ENCODE measurements at regions not wholly inside any gene's neighbourhood (a gene's known extent, or its start where the extent isn't known, plus 50 kb on each side); places are given as distances from the start of the nearest gene placed in this dataset.

- Histone ChIP-seq H3K4me2 (ENCODE audit: low read length) (no peak overlapping the region), H3K9me2 (ENCODE audit: low read depth, low read length) (no peaks in the 10 kb centered on the region), H3K9me3 (ENCODE audit: low read length) (peaks cover 8% of the 10 kb centered on the region), H3K4me3 (ENCODE audit: low read depth, low read length, poor library complexity, severe bottlenecking) (no peak overlapping the region), H3K36me3 (ENCODE audit: insufficient read depth, low read length) (no peaks in the 10 kb centered on the region), H3K27ac (ENCODE audit: low read depth, low read length, poor library complexity, severe bottlenecking) (no peak overlapping the region), H2AFZ (ENCODE audit: low read length) (no peak overlapping the region), H3F3A (ENCODE audit: insufficient read depth, low read length) (no peaks in the 10 kb centered on the region), H4K20me1 (ENCODE audit: insufficient read depth, low read length) (no peaks in the 10 kb centered on the region), H3K4me1 (ENCODE audit: insufficient read depth, low read length, severe bottlenecking) (no peaks in the 10 kb centered on the region), H3K79me2 (ENCODE audit: insufficient read depth, low read length) (no peaks in the 10 kb centered on the region), H3K27me3 (ENCODE audit: insufficient read depth, low read length) (no peaks in the 10 kb centered on the region; the same call in 1 of the 2 replicates), H3K9ac (ENCODE audit: low read length) (no peak overlapping the region)
- TF ChIP-seq CTCF (IDR thresholded peaks at IDR 0.05; ENCODE audit: low read length) (no peak), EZH2 (IDR thresholded peaks at IDR 0.05; ENCODE audit: borderline replicate concordance, low read length) (no peak)
These were observed 138.1 kb downstream of the ARRDC3 start for GRCh38 chr5:91245074-91245452.

- H3K4me2 ChIP-seq (ENCODE audit: low read length) = no peak overlapping the region
- no peaks in the 10 kb centered on the region for H4K20me1 ChIP-seq (ENCODE audit: insufficient read depth, low read length)
- H2AFZ ChIP-seq (ENCODE audit: low read length) = no peak overlapping the region
- no peaks in the 10 kb centered on the region for H3K9me2 ChIP-seq (ENCODE audit: low read depth, low read length)
- TF ChIP-seq CTCF (IDR thresholded peaks at IDR 0.05; ENCODE audit: low read length) = no peak
- no peak for TF ChIP-seq EZH2 (IDR thresholded peaks at IDR 0.05; ENCODE audit: borderline replicate concordance, low read length)
- H3K27ac ChIP-seq (ENCODE audit: low read depth, low read length, poor library complexity, severe bottlenecking) = no peak overlapping the region
- H3K79me2 ChIP-seq (ENCODE audit: insufficient read depth, low read length) = no peaks in the 10 kb centered on the region
- no peak overlapping the region for H3K4me3 ChIP-seq (ENCODE audit: low read depth, low read length, poor library complexity, severe bottlenecking)
- no peaks in the 10 kb centered on the region for H3K36me3 ChIP-seq (ENCODE audit: insufficient read depth, low read length)
- H3F3A ChIP-seq (ENCODE audit: insufficient read depth, low read length) = no peaks in the 10 kb centered on the region
- no peaks in the 10 kb centered on the region; the same call in 1 of the 2 replicates for H3K27me3 ChIP-seq (ENCODE audit: insufficient read depth, low read length)
- no peaks in the 10 kb centered on the region for H3K4me1 ChIP-seq (ENCODE audit: insufficient read depth, low read length, severe bottlenecking)
- no peak overlapping the region for H3K9ac ChIP-seq (ENCODE audit: low read length)
- peaks cover 8% of the 10 kb centered on the region for H3K9me3 ChIP-seq (ENCODE audit: low read length)
These were observed 138.6 kb downstream of the ARRDC3 start for GRCh38 chr5:91244380-91245073.

- TF ChIP-seq CTCF (IDR thresholded peaks at IDR 0.05; ENCODE audit: low read length) = no peak
- TF ChIP-seq EZH2 (IDR thresholded peaks at IDR 0.05; ENCODE audit: borderline replicate concordance, low read length) = no peak
- Histone ChIP-seq H3F3A (ENCODE audit: insufficient read depth, low read length) (no peaks in the 10 kb centered on the region), H3K4me2 (ENCODE audit: low read length) (no peak overlapping the region), H4K20me1 (ENCODE audit: insufficient read depth, low read length) (no peaks in the 10 kb centered on the region), H3K9me3 (ENCODE audit: low read length) (peaks cover 8% of the 10 kb centered on the region), H2AFZ (ENCODE audit: low read length) (no peak overlapping the region), H3K4me1 (ENCODE audit: insufficient read depth, low read length, severe bottlenecking) (no peaks in the 10 kb centered on the region), H3K9me2 (ENCODE audit: low read depth, low read length) (no peaks in the 10 kb centered on the region), H3K4me3 (ENCODE audit: low read depth, low read length, poor library complexity, severe bottlenecking) (no peak overlapping the region), H3K27ac (ENCODE audit: low read depth, low read length, poor library complexity, severe bottlenecking) (no peak overlapping the region), H3K36me3 (ENCODE audit: insufficient read depth, low read length) (no peaks in the 10 kb centered on the region), H3K79me2 (ENCODE audit: insufficient read depth, low read length) (no peaks in the 10 kb centered on the region), H3K9ac (ENCODE audit: low read length) (no peak overlapping the region), H3K27me3 (ENCODE audit: insufficient read depth, low read length) (no peaks in the 10 kb centered on the region; the same call in 1 of the 2 replicates)
These were observed 139.3 kb downstream of the ARRDC3 start for GRCh38 chr5:91243852-91244251.

Measured in OCI-LY1 (cell line).